Panc1 (cell line): ENCODE measurements at regions not wholly inside any gene's neighbourhood (a gene's known extent, or its start where the extent isn't known, plus 50 kb on each side); places are given as distances from the start of the nearest gene placed in this dataset.

ENCODE experiments used
- POLR2AphosphoS5 ChIP-seq: IDR thresholded peaks from 2 replicates; pipeline ENCODE4 v1.6.1; 2012; ENCODE audit warnings: mild to moderate bottlenecking, low read depth, low read length, moderate library complexity
- SIN3A ChIP-seq: IDR thresholded peaks from 2 replicates; pipeline ENCODE4 v1.6.1; 2012; ENCODE audit warnings: low read depth, mild to moderate bottlenecking, low read length, moderate library complexity, borderline replicate concordance; ENCODE audit not compliant: insufficient read depth
- TCF7L2 ChIP-seq: IDR thresholded peaks from 2 replicates; pipeline ENCODE4 v1.6.1; 2011; ENCODE audit warnings: mild to moderate bottlenecking, low read depth, low read length, inconsistent platforms
- TF ChIP-seq, protein P1 (sequence below): fragments of 450-650 bp; IDR thresholded peaks from 2 replicates; pipeline ENCODE4 v1.5.1; 2017; ENCODE audit warnings: mild to moderate bottlenecking
- TF ChIP-seq, protein P2 (sequence below), 2 experiments: IDR thresholded peaks; 2 replicates each; pipeline ENCODE4 v1.6.1; 2011 to 2012; ENCODE audit warnings: low read depth in 2 of 2, control low read depth in 1 of 2, low read length in 1 of 2, mild to moderate bottlenecking in 1 of 2, moderate library complexity in 1 of 2; ENCODE audit not compliant: insufficient read depth in 1 of 2

DNA sequence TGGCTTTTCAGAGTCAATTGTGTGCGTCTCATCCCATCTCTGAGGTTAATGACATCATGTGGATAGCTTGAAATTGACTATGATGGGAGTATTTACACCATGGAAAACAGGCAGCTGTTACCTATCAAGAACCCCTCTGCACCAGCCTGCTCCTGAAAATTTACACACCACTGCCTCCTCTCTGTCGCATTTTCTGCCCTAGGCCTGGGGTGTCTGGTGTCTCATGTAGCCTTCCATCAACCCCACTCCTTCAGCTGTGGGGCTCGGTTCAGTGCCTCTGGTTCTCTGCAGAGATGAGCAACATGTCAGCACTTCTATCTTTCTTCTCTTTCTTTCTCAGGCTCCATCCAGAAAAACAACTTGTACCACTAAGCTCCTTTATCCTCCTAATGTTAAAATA, 600.5 kb downstream of the TYW1 start:
- TF ChIP-seq, protein P1, sequence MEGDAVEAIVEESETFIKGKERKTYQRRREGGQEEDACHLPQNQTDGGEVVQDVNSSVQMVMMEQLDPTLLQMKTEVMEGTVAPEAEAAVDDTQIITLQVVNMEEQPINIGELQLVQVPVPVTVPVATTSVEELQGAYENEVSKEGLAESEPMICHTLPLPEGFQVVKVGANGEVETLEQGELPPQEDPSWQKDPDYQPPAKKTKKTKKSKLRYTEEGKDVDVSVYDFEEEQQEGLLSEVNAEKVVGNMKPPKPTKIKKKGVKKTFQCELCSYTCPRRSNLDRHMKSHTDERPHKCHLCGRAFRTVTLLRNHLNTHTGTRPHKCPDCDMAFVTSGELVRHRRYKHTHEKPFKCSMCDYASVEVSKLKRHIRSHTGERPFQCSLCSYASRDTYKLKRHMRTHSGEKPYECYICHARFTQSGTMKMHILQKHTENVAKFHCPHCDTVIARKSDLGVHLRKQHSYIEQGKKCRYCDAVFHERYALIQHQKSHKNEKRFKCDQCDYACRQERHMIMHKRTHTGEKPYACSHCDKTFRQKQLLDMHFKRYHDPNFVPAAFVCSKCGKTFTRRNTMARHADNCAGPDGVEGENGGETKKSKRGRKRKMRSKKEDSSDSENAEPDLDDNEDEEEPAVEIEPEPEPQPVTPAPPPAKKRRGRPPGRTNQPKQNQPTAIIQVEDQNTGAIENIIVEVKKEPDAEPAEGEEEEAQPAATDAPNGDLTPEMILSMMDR: no peak
- no peak for TF ChIP-seq POLR2AphosphoS5
- TF ChIP-seq, protein P2, sequence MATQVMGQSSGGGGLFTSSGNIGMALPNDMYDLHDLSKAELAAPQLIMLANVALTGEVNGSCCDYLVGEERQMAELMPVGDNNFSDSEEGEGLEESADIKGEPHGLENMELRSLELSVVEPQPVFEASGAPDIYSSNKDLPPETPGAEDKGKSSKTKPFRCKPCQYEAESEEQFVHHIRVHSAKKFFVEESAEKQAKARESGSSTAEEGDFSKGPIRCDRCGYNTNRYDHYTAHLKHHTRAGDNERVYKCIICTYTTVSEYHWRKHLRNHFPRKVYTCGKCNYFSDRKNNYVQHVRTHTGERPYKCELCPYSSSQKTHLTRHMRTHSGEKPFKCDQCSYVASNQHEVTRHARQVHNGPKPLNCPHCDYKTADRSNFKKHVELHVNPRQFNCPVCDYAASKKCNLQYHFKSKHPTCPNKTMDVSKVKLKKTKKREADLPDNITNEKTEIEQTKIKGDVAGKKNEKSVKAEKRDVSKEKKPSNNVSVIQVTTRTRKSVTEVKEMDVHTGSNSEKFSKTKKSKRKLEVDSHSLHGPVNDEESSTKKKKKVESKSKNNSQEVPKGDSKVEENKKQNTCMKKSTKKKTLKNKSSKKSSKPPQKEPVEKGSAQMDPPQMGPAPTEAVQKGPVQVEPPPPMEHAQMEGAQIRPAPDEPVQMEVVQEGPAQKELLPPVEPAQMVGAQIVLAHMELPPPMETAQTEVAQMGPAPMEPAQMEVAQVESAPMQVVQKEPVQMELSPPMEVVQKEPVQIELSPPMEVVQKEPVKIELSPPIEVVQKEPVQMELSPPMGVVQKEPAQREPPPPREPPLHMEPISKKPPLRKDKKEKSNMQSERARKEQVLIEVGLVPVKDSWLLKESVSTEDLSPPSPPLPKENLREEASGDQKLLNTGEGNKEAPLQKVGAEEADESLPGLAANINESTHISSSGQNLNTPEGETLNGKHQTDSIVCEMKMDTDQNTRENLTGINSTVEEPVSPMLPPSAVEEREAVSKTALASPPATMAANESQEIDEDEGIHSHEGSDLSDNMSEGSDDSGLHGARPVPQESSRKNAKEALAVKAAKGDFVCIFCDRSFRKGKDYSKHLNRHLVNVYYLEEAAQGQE (IDR thresholded peaks at IDR 0.05; ENCODE audit: insufficient read depth in 1 of 2, low read depth in 2 of 2, low read length in 1 of 2): no peak
- TF ChIP-seq SIN3A: no peak
- TF ChIP-seq TCF7L2: no peak
